HL-60 (cell line): ENCODE measurements at regions not wholly inside any gene's neighbourhood (a gene's known extent, or its start where the extent isn't known, plus 50 kb on each side); places are given as distances from the start of the nearest gene placed in this dataset.
A peak's percentile ranks its signal among the peaks of the same experiment; 100 is the strongest.

Source experiments
- DNase-seq, 2 experiments: peaks; one replicate each; pipeline ENCODE4 v3.0.0-alpha.2; 2010 to 2020; ENCODE audit warnings: low read depth in 1 of 2, low spot score in 1 of 2
- H3K27ac ChIP-seq: fragments of 250-450 bp; sonication (Bioruptor Pico); replicated peaks from 2 replicates; pipeline ENCODE4 v1.5.1; 2020; ENCODE audit warnings: mild to moderate bottlenecking, moderate library complexity
- H3K27me3 ChIP-seq: fragments of 250-450 bp; sonication (Bioruptor Pico); 2 replicates; pipeline ENCODE4 v1.5.1; 2021; ENCODE audit warnings: mild to moderate bottlenecking, moderate library complexity; ENCODE audit not compliant: insufficient read depth, poor library complexity, severe bottlenecking
- H3K4me3 ChIP-seq: replicated peaks from 2 replicates; pipeline ENCODE4 v1.5.1; 2011; ENCODE audit warnings: mild to moderate bottlenecking, control low read depth, low read length; ENCODE audit not compliant: insufficient read depth
- GABPA ChIP-seq: IDR thresholded peaks from 2 replicates; pipeline ENCODE4 v1.6.1; 2012; ENCODE audit warnings: low read depth
- POLR2AphosphoS5 ChIP-seq: IDR thresholded peaks from 2 replicates; pipeline ENCODE4 v1.6.1; 2012; ENCODE audit warnings: low read depth
- REST ChIP-seq: IDR thresholded peaks from 2 replicates; pipeline ENCODE4 v1.6.1; 2012; ENCODE audit warnings: low read depth; ENCODE audit not compliant: insufficient replicate concordance
- SPI1 ChIP-seq: IDR thresholded peaks from 2 replicates; pipeline ENCODE4 v1.6.1; 2012; ENCODE audit warnings: low read depth, mild to moderate bottlenecking, borderline replicate concordance
- TF ChIP-seq, protein P1 (sequence below): IDR thresholded peaks from one replicate; pipeline ENCODE4 v1.5.1; 2011; ENCODE audit warnings: low read length, control low read depth, inconsistent platforms; ENCODE audit not compliant: insufficient read depth

GRCh38 chr3:137083332-137083731, 125.5 kb downstream of the IL20RB start:
- H3K4me3 ChIP-seq, result no peak overlapping the region
- no peak for DNase-seq
- H3K27ac ChIP-seq, result no peak overlapping the region
- TF ChIP-seq POLR2AphosphoS5 (no peak), REST (no peak), SPI1 (no peak), GABPA (no peak)
- TF ChIP-seq, protein P1, sequence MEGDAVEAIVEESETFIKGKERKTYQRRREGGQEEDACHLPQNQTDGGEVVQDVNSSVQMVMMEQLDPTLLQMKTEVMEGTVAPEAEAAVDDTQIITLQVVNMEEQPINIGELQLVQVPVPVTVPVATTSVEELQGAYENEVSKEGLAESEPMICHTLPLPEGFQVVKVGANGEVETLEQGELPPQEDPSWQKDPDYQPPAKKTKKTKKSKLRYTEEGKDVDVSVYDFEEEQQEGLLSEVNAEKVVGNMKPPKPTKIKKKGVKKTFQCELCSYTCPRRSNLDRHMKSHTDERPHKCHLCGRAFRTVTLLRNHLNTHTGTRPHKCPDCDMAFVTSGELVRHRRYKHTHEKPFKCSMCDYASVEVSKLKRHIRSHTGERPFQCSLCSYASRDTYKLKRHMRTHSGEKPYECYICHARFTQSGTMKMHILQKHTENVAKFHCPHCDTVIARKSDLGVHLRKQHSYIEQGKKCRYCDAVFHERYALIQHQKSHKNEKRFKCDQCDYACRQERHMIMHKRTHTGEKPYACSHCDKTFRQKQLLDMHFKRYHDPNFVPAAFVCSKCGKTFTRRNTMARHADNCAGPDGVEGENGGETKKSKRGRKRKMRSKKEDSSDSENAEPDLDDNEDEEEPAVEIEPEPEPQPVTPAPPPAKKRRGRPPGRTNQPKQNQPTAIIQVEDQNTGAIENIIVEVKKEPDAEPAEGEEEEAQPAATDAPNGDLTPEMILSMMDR, result no peak
- H3K27me3 ChIP-seq, result peaks cover 7% of the 10 kb centered on the region

- no peak for DNase-seq
- TF ChIP-seq POLR2AphosphoS5 (no peak), GABPA (no peak), SPI1 (no peak)
- H3K27me3 ChIP-seq, result peaks cover 11% of the 10 kb centered on the region
- no peak overlapping the region for H3K27ac ChIP-seq
- H3K4me3 ChIP-seq, result no peak overlapping the region
Measured at GRCh38 chr3:137084586-137084985, 126.8 kb downstream of the IL20RB start.

DNA sequence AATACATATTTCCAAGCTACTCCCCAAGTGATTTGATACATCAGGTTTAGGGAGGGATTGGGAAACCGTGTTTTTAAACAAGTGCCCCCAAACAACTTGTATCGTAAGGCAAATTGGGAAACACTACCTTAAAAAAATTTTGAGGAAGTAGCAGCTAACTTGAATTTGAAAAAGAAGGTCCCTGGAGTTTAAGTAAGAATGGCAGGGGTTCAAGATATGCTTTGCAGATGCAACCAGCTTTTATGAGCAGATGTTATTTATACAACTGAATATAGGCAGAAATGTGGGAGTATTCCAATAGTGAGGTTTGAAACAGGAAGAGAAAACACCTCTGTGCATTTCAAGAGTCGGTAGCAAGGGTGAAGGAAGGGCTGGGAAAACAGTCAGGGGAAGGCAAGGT, 139.6 kb downstream of the IL20RB start:
- H3K27me3 ChIP-seq, result no peaks in the 10 kb centered on the region
- no peak overlapping the region for H3K27ac ChIP-seq
- DNase-seq, result no peak
- H3K4me3 ChIP-seq, result no peak overlapping the region
- TF ChIP-seq GABPA (no peak), SPI1 (0 out of 2 replicates have a peak, but pooled peaks have one; percentile 13)

GRCh38 chr3:137097852-137098251, 140.1 kb downstream of the IL20RB start:
- Histone ChIP-seq H3K27ac (no peak overlapping the region), H3K27me3 (no peaks in the 10 kb centered on the region), H3K4me3 (no peak overlapping the region)
- TF ChIP-seq, protein P1, result no peak
- no peak for TF ChIP-seq POLR2AphosphoS5
- no peak for TF ChIP-seq REST
- TF ChIP-seq SPI1, result no peak
- TF ChIP-seq GABPA, result no peak
- no peak for DNase-seq

GRCh38 chr3:137099364-137100219, 141.8 kb downstream of the IL20RB start:
- TF ChIP-seq SPI1, result no peak
- no peak for TF ChIP-seq GABPA
- TF ChIP-seq, protein P1, result no peak
- TF ChIP-seq REST, result no peak
- TF ChIP-seq POLR2AphosphoS5, result no peak
- Histone ChIP-seq H3K27ac (no peak overlapping the region), H3K4me3 (no peak overlapping the region), H3K27me3 (no peaks in the 10 kb centered on the region)
- no peak for DNase-seq
